ENCODE measurements at regions not wholly inside any gene's neighbourhood (a gene's known extent, or its start where the extent isn't known, plus 50 kb on each side); places are given as distances from the start of the nearest gene placed in this dataset.

DNA sequence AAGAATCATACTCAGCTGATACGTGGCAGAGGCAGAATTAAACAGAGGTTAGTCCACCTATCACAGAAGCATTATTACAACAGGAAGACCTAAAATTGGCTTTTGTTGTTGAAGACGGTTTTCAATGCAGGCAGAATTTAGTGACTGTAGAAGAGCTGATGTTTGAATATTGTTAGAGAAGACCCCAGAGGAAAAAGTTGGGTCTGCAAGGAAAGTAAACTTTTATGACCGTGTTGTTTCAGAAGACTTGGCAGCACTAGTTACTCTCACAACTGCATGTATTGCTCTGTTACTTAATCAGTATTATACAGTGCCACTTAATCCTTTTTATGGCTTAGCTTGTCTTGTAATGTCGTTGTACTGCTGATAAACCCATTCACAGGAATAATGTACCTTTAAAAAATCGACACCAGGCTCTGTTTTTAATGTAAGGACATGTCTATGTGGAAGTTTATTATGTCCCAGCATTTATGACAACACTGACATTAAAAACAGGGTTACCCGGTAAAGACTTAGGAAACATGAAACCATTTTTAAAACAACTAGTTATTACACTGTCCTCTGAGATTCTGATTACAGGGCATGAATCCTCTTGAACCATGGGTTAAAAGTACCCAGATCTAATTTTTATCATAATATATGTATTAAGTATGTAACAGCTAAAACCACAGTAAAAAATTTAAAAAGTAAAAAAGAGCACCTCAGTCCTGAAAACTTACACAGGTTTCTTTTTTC is 235.4 kb downstream of the TTLL7 start:
- TF ChIP-seq POLR2A (IDR thresholded peaks at IDR 0.05): no peak
- TF ChIP-seq, protein P1, sequence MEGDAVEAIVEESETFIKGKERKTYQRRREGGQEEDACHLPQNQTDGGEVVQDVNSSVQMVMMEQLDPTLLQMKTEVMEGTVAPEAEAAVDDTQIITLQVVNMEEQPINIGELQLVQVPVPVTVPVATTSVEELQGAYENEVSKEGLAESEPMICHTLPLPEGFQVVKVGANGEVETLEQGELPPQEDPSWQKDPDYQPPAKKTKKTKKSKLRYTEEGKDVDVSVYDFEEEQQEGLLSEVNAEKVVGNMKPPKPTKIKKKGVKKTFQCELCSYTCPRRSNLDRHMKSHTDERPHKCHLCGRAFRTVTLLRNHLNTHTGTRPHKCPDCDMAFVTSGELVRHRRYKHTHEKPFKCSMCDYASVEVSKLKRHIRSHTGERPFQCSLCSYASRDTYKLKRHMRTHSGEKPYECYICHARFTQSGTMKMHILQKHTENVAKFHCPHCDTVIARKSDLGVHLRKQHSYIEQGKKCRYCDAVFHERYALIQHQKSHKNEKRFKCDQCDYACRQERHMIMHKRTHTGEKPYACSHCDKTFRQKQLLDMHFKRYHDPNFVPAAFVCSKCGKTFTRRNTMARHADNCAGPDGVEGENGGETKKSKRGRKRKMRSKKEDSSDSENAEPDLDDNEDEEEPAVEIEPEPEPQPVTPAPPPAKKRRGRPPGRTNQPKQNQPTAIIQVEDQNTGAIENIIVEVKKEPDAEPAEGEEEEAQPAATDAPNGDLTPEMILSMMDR (IDR thresholded peaks at IDR 0.05): no peak

Measured in Peyer's patch (tissue), 4 donors.